WTC11 (cell line): ENCODE measurements at regions not wholly inside any gene's neighbourhood (a gene's known extent, or its start where the extent isn't known, plus 50 kb on each side); places are given as distances from the start of the nearest gene placed in this dataset.

Source experiments
- ATAC-seq: fragments of 200-7000 bp; cut with Tn5 transposase; 2 replicates; pipeline ENCODE4 v1.10.0; 2021; ENCODE audit warnings: mild to moderate bottlenecking, moderate library complexity
- CTCF ChIA-PET: fragments of 300-600 bp; sonication (Branson Sonifier 250); formaldehyde crosslinking; loops from one replicate; lab custom pipeline; 2021; ENCODE audit warnings: antibody characterized with exemption; lab: Charles Lee
- POLR2A ChIA-PET: fragments of 350-600 bp; sonication (Branson Sonifier 250); formaldehyde crosslinking; loops from one replicate; lab custom pipeline; 2021; ENCODE audit warnings: antibody characterized with exemption; lab: Charles Lee
- DNase-seq: peaks from one replicate; pipeline ENCODE4 v3.0.0; 2021; ENCODE audit warnings: low spot score
- H3K27ac Mint-ChIP-seq: 2 replicates; pipeline ENCODE4 v1.8.0; 2021; ENCODE audit warnings: mixed read lengths
- H3K27me3 Mint-ChIP-seq: 2 replicates; pipeline ENCODE4 v1.8.0; 2021; ENCODE audit warnings: low read depth, mild to moderate bottlenecking, moderate library complexity, mixed read lengths
- H3K36me3 Mint-ChIP-seq: 2 replicates; pipeline ENCODE4 v1.8.0; 2021; ENCODE audit warnings: mixed read lengths
- H3K4me1 Mint-ChIP-seq: 2 replicates; pipeline ENCODE4 v1.8.0; 2022; ENCODE audit warnings: mixed read lengths
- H3K4me3 Mint-ChIP-seq: 2 replicates; pipeline ENCODE4 v1.8.0; 2021; ENCODE audit warnings: mild to moderate bottlenecking, moderate library complexity, mixed read lengths
- H3K9me3 Mint-ChIP-seq: 2 replicates; pipeline ENCODE4 v1.8.0; 2021; ENCODE audit warnings: mixed read lengths
- AFF4 ChIP-seq: sonication (generic); formaldehyde crosslinking; IDR thresholded peaks from 2 replicates; pipeline ENCODE4 v1.8.1; 2023; ENCODE audit warnings: mild to moderate bottlenecking, missing genetic modification reagents, borderline replicate concordance
- CREB1 ChIP-seq: sonication (generic); formaldehyde crosslinking; IDR thresholded peaks from 2 replicates; pipeline ENCODE4 v1.8.0; 2023; ENCODE audit warnings: mild to moderate bottlenecking, missing genetic modification reagents
- CREM ChIP-seq: sonication (generic); formaldehyde crosslinking; IDR thresholded peaks from 2 replicates; pipeline ENCODE4 v1.8.1; 2022; ENCODE audit warnings: mild to moderate bottlenecking, missing genetic modification reagents, moderate library complexity
- EMX1 ChIP-seq: fragments of 250-450 bp; sonication (Bioruptor Pico); IDR thresholded peaks from 2 replicates; pipeline ENCODE4 v1.8.0; 2021; ENCODE audit warnings: mild to moderate bottlenecking
- GRHL2 ChIP-seq: fragments of 250-450 bp; sonication (Bioruptor Pico); IDR thresholded peaks from 2 replicates; pipeline ENCODE4 v1.8.0; 2022; ENCODE audit warnings: mild to moderate bottlenecking, moderate library complexity; ENCODE audit not compliant: insufficient replicate concordance, severe bottlenecking
- NR2C2 ChIP-seq: sonication (generic); formaldehyde crosslinking; IDR thresholded peaks from 2 replicates; pipeline ENCODE4 v1.8.0; 2022; ENCODE audit warnings: mild to moderate bottlenecking, missing genetic modification reagents
- OVOL2 ChIP-seq: fragments of 250-450 bp; sonication (Bioruptor Pico); IDR thresholded peaks from 2 replicates; pipeline ENCODE4 v1.9.0; 2021; ENCODE audit warnings: mild to moderate bottlenecking, borderline replicate concordance
- RELA ChIP-seq: sonication (generic); formaldehyde crosslinking; IDR thresholded peaks from 2 replicates; pipeline ENCODE4 v1.8.1; 2022; ENCODE audit warnings: missing genetic modification reagents, mild to moderate bottlenecking, borderline replicate concordance
- SOX15 ChIP-seq: fragments of 250-450 bp; sonication (Bioruptor Pico); IDR thresholded peaks from 2 replicates; pipeline ENCODE4 v1.9.0; 2021; ENCODE audit warnings: mild to moderate bottlenecking
- SP1 ChIP-seq: sonication (generic); formaldehyde crosslinking; conservative IDR thresholded peaks from 2 replicates; pipeline ENCODE4 v1.8.1; 2022; ENCODE audit warnings: missing genetic modification reagents
- TP53 ChIP-seq: sonication (generic); formaldehyde crosslinking; IDR thresholded peaks from 2 replicates; pipeline ENCODE4 v1.8.1; 2023; ENCODE audit warnings: mild to moderate bottlenecking, missing genetic modification reagents
- ZBTB21 ChIP-seq: sonication (generic); formaldehyde crosslinking; IDR thresholded peaks from 2 replicates; pipeline ENCODE4 v1.8.1; 2023; ENCODE audit warnings: mild to moderate bottlenecking, missing genetic modification reagents, borderline replicate concordance
- ZNF416 ChIP-seq: fragments of 250-450 bp; sonication (Bioruptor Pico); IDR thresholded peaks from 2 replicates; pipeline ENCODE4 v1.9.0; 2021; ENCODE audit warnings: mild to moderate bottlenecking, inconsistent platforms
- ZNF512 ChIP-seq: sonication (generic); formaldehyde crosslinking; IDR thresholded peaks from 2 replicates; pipeline ENCODE4 v1.8.1; 2022; ENCODE audit warnings: missing genetic modification reagents, borderline replicate concordance
- TF ChIP-seq, protein P1 (sequence below): sonication (generic); formaldehyde crosslinking; IDR thresholded peaks from 2 replicates; pipeline ENCODE4 v1.8.0; 2022; ENCODE audit warnings: mild to moderate bottlenecking, missing genetic modification reagents
- TF ChIP-seq, protein P2 (sequence below): sonication (generic); formaldehyde crosslinking; IDR thresholded peaks from 2 replicates; pipeline ENCODE4 v1.8.1; 2023; ENCODE audit warnings: mild to moderate bottlenecking, missing genetic modification reagents, moderate library complexity
- TF ChIP-seq, protein P3 (sequence below): sonication (generic); formaldehyde crosslinking; IDR thresholded peaks from 2 replicates; pipeline ENCODE4 v1.8.0; 2023; ENCODE audit warnings: missing genetic modification reagents
- TF ChIP-seq, protein P4 (sequence below): fragments of 250-450 bp; sonication (Bioruptor Pico); conservative IDR thresholded peaks from 2 replicates; pipeline ENCODE4 v1.9.0; 2021; ENCODE audit warnings: mild to moderate bottlenecking

DNA sequence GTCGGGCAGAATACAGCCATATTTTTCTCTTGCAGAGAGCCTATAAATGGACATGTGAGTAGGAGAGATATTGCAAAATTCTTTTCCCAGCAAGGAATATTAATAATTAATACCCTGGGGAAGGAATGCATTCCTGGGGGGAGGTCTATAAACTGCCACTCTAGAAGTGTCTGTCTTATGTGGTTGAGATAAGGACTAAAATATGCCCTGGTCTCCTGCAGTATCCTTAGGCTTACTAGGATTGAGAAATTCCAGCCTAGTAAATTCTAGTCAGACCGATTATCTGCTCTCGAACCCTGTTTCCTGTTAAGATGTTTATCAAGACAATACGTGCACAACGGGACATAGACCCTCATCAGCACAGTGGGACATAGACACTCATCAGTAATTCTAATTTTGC, 872.6 kb downstream of the FSTL5 start:
- Mint-ChIP-seq H3K27me3 (no peaks in the 10 kb centered on the region; the same call in 1 of the 2 replicates), H3K4me1 (no peaks in the 10 kb centered on the region), H3K27ac (no peak overlapping the region), H3K9me3 (peaks cover 35% of the 10 kb centered on the region), H3K36me3 (peaks cover 24% of the 10 kb centered on the region), H3K4me3 (no peak overlapping the region)
- ATAC-seq (no peak), DNase-seq (no peak)
- POLR2A ChIA-PET = no interaction called here
- CTCF ChIA-PET = no interaction called here
- no peak for TF ChIP-seq NR2C2 (CRISPR knock-in tag)
- TF ChIP-seq RELA (CRISPR knock-in tag) = no peak
- no peak for TF ChIP-seq SOX15
- TF ChIP-seq SP1 (CRISPR knock-in tag) = no peak
- TF ChIP-seq OVOL2 (CRISPR knock-in tag) = no peak
- TF ChIP-seq ZNF416 (CRISPR knock-in tag) = no peak
- no peak for TF ChIP-seq EMX1
- TF ChIP-seq, protein P1, sequence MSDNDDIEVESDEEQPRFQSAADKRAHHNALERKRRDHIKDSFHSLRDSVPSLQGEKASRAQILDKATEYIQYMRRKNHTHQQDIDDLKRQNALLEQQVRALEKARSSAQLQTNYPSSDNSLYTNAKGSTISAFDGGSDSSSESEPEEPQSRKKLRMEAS (CRISPR knock-in tag) = no peak
- TF ChIP-seq, protein P2, sequence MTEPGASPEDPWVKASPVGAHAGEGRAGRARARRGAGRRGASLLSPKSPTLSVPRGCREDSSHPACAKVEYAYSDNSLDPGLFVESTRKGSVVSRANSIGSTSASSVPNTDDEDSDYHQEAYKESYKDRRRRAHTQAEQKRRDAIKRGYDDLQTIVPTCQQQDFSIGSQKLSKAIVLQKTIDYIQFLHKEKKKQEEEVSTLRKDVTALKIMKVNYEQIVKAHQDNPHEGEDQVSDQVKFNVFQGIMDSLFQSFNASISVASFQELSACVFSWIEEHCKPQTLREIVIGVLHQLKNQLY (CRISPR knock-in tag) = no peak
- TF ChIP-seq, protein P3, sequence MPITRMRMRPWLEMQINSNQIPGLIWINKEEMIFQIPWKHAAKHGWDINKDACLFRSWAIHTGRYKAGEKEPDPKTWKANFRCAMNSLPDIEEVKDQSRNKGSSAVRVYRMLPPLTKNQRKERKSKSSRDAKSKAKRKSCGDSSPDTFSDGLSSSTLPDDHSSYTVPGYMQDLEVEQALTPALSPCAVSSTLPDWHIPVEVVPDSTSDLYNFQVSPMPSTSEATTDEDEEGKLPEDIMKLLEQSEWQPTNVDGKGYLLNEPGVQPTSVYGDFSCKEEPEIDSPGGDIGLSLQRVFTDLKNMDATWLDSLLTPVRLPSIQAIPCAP (CRISPR knock-in tag) = no peak
- no peak for TF ChIP-seq ZNF512 (CRISPR knock-in tag)
- no peak for TF ChIP-seq TP53 (CRISPR knock-in tag)
- TF ChIP-seq AFF4 = no peak
- TF ChIP-seq CREM (CRISPR knock-in tag) = no peak
- no peak for TF ChIP-seq CREB1
- no peak for TF ChIP-seq ZBTB21 (CRISPR knock-in tag)
- TF ChIP-seq GRHL2 (CRISPR knock-in tag) = no peak
- TF ChIP-seq, protein P4, sequence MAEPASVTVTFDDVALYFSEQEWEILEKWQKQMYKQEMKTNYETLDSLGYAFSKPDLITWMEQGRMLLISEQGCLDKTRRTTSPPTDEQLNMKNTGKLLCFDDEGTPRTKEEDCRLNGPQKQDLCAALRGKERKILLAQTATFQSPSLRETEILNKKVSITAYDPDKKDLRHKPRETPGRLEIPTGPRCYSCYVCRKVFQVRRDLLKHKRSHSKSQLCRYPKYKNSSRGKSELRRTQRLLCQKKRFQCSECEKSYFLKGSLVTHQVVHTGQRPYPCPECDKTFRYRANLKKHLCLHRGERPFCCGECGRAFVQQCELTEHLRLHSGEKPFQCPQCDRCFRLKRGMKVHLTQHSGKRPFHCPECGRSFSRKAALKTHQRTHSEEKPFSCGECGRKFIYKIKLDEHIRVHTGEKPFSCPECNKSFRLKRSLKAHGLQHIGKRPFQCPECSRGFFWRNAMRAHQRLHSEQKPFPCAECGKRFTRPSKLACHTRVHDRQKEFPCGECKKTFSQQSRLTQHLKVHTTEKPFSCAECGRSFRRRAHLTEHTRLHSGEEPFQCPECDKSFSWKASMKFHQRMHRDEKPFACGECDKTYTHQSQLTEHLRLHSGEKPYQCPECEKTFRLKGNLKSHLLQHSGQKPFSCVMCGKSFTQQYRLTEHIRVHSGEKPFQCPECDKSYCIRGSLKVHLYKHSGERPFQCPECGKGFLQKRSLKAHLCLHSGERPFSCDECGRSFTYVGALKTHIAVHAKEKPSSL (CRISPR knock-in tag) = no peak
